ENCODE measurements at regions not wholly inside any gene's neighbourhood (a gene's known extent, or its start where the extent isn't known, plus 50 kb on each side); places are given as distances from the start of the nearest gene placed in this dataset.
A peak's percentile ranks its signal among the peaks of the same experiment; 100 is the strongest.
"Not testable (repeated sequence)": the region's sequence is repeated elsewhere in the genome, so short reads cannot be mapped to it uniquely, and the experiment has no call there.

DNA sequence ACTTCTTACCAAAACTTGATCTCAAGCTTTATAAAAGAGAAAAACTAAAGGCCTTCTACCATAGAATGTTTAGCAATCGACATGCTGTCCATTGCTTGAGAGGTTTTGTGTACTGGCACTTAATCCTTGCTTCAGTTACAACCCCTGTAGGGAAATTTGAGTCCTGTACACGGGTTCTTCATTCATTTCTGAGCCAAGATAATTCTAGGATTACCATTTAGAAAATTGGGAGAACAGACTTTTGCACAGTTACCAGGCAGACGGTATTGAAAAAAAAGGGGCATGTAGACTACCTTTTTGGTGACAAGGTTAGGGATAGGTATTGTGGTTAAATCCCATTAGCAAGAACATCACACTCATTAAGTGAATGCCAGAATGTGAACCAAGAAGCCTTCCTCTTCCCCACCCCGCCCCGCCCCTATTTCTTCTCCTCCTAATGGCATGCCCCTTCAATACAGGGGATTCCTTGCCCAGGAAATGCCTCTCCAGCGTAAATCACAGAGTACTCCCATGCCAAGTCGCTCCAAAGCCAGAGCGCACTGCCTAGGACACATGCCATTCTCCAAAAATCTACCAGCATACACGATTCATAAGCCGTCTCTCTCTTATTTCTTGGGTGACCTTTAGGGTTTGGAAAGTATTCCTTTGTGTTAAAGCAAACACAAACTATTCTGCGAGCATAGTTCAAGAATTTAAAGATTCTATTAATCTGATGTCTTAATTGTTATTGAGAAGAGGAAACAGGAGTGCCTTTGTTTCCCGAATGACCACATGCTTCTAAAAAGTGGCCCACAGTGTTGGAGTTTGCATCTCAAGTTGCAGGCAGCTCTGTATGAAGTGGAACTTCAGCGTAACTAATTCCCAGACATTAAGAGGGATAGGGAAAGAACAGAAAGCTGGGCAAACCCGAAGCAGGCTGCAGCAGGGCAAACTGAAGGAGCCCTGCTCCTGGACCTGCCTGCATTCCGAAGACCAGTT, 164.0 kb upstream of the NR2F2 start:
- H3K4me3 ChIP-seq, result no peak overlapping the region
- no peak for DNase-seq
- H3K36me3 ChIP-seq, result no peaks in the 10 kb centered on the region
- no peaks in the 10 kb centered on the region for H3K27me3 ChIP-seq
- H3K9me3 ChIP-seq, result no peaks in the 10 kb centered on the region

DNA sequence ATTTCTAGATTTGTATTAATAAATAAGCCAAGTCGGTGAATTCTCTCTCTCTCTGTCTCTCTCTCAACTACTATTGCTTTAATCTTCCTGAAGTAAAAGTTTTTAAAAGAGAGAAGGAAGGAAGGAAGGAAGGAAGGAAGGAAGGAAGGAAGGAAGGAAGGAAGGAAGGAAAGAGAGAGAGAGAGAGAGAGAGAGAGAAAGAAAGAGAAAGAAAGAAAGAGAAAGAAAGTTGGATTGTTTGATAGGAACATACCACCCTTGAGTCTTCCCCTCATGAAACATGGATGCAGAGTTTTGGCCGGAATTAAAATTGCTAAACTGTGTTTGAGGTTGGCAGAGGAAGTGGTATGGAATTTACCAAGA, 159.9 kb upstream of the NR2F2 start:
- H3K9me3 ChIP-seq, H3K4me3 ChIP-seq, H3K27me3 ChIP-seq, H3K36me3 ChIP-seq, DNase-seq: not testable (repeated sequence)

- Histone ChIP-seq H3K36me3 (no peaks in the 10 kb centered on the region), H3K27me3 (no peaks in the 10 kb centered on the region), H3K9me3 (no peaks in the 10 kb centered on the region), H3K4me3 (no peak overlapping the region)
- no peak for DNase-seq
These were observed 159.3 kb upstream of the NR2F2 start for GRCh38 chr15:96170979-96171739.

DNA sequence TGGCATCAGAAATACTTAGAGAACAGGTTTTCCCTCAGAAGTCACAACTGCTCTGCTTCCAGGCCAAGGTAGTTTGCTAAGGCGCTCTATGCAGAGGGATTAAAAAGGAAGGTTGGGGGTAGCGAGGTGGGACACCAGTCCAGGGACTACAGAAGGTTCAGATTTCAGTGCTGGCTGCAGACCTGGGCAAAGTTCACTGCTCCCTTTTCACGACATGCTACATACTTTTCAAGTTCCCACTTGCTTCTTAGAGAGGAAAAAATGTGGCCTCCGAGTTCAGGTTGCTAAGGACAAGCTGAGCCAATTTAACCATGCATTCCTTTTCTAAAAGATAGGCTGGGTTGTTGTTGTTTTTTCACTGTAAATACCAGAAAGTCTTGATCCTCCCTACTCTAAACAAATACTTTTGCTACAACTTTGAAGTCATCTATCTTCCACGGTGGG, 158.6 kb upstream of the NR2F2 start:
- no peak overlapping the region for H3K4me3 ChIP-seq
- no peaks in the 10 kb centered on the region for H3K27me3 ChIP-seq
- H3K9me3 ChIP-seq, result no peaks in the 10 kb centered on the region
- no peaks in the 10 kb centered on the region for H3K36me3 ChIP-seq
- DNase-seq, result no peak

DNA sequence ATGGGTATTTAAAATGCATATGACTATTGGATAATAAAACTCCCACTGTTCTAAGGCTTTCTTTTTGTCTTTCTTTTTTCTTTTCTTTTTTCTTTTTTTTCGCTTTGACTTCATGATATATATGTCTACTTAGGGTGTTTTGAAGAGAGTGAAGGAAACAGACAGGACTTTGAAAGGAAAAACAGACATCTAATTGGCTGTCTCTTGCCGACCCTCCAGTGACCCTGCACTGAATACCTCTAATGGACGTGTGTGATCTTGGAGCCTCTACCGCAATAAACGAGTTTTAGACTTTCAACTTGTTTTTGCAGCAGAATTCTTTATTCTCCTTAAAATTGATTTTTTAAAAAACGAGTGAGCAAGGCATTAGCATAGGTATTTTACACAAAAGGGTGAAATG, 158.1 kb upstream of the NR2F2 start:
- no peaks in the 10 kb centered on the region for H3K9me3 ChIP-seq
- no peaks in the 10 kb centered on the region for H3K27me3 ChIP-seq
- no peak for DNase-seq
- no peak overlapping the region for H3K4me3 ChIP-seq
- H3K36me3 ChIP-seq, result no peaks in the 10 kb centered on the region

DNA sequence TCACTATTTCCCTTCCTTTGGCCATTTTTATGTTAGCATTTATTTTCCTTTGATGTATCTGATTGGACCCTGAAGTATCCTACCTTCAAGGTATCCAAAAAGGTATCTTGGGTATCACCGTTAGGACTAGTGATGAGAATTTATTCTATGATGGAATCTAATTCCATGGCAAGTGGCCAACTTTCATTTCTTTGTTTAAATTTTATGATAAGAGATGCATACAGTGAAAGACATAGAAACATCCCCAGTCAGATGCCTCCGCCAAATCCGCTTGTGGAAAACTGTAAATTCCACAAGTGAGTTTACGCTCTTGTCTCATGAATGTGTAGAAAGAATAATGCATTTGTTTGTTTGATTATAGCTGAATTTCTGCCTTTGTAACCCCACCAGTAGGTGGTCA, 153.7 kb upstream of the NR2F2 start:
- no peaks in the 10 kb centered on the region for H3K36me3 ChIP-seq
- H3K27me3 ChIP-seq, result no peaks in the 10 kb centered on the region
- no peaks in the 10 kb centered on the region for H3K9me3 ChIP-seq
- H3K4me3 ChIP-seq, result no peak overlapping the region
- no peak for DNase-seq

GRCh38 chr15:96177279-96177678, 153.2 kb upstream of the NR2F2 start:
- Histone ChIP-seq H3K4me3 (no peak overlapping the region), H3K9me3 (no peaks in the 10 kb centered on the region), H3K27me3 (no peaks in the 10 kb centered on the region), H3K36me3 (no peaks in the 10 kb centered on the region)
- DNase-seq, result no peak

GRCh38 chr15:96180087-96180748, 150.3 kb upstream of the NR2F2 start:
- Histone ChIP-seq H3K27me3 (no peaks in the 10 kb centered on the region), H3K36me3 (no peaks in the 10 kb centered on the region), H3K9me3 (no peaks in the 10 kb centered on the region), H3K4me3 (no peak overlapping the region)
- no peak for DNase-seq

- no peak for DNase-seq
- Histone ChIP-seq H3K27me3 (no peaks in the 10 kb centered on the region), H3K4me3 (no peak overlapping the region), H3K9me3 (no peaks in the 10 kb centered on the region), H3K36me3 (no peaks in the 10 kb centered on the region)
These were observed 149.3 kb upstream of the NR2F2 start for GRCh38 chr15:96181217-96181616.

- DNase-seq, result peak; percentile 72
- H3K27me3 ChIP-seq, result no peaks in the 10 kb centered on the region
- H3K36me3 ChIP-seq, result no peaks in the 10 kb centered on the region
- H3K4me3 ChIP-seq, result no peak overlapping the region
- H3K9me3 ChIP-seq, result no peaks in the 10 kb centered on the region
These were observed 148.6 kb upstream of the NR2F2 start for GRCh38 chr15:96181873-96182301.

GRCh38 chr15:96182736-96183513, 147.6 kb upstream of the NR2F2 start:
- no peaks in the 10 kb centered on the region for H3K9me3 ChIP-seq
- H3K4me3 ChIP-seq, result no peak overlapping the region
- DNase-seq, result no peak
- H3K27me3 ChIP-seq, result no peaks in the 10 kb centered on the region
- H3K36me3 ChIP-seq, result no peaks in the 10 kb centered on the region

DNA sequence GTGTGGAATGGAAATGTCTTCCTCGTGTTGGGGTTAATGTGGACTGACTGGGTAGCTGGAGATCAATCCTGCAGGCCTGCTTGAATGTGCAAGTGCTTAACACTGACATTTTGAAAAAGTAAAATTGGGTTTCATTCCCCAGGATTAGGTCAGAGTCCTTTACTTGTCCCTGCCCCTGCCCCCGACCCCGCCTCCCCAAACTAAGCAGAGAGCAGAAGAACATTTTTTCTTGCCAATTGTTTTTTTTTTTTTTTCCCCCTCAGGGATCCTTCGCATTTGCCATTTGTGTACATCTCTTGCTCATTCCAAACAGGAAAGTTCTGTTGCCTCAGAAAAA, 147.0 kb upstream of the NR2F2 start:
- no peaks in the 10 kb centered on the region for H3K27me3 ChIP-seq
- H3K4me3 ChIP-seq, result no peak overlapping the region
- H3K36me3 ChIP-seq, result no peaks in the 10 kb centered on the region
- DNase-seq, result no peak
- H3K9me3 ChIP-seq, result no peaks in the 10 kb centered on the region

GRCh38 chr15:96183867-96184266, 146.6 kb upstream of the NR2F2 start:
- Histone ChIP-seq H3K9me3 (no peaks in the 10 kb centered on the region), H3K27me3 (no peaks in the 10 kb centered on the region), H3K4me3 (no peak overlapping the region), H3K36me3 (no peaks in the 10 kb centered on the region)
- no peak for DNase-seq

- no peak for DNase-seq
- H3K9me3 ChIP-seq, result no peaks in the 10 kb centered on the region
- H3K27me3 ChIP-seq, result no peaks in the 10 kb centered on the region
- no peak overlapping the region for H3K4me3 ChIP-seq
- no peaks in the 10 kb centered on the region for H3K36me3 ChIP-seq
These were observed 146.2 kb upstream of the NR2F2 start for GRCh38 chr15:96184297-96184696.

- no peak for DNase-seq
- no peaks in the 10 kb centered on the region for H3K36me3 ChIP-seq
- no peaks in the 10 kb centered on the region for H3K9me3 ChIP-seq
- no peak overlapping the region for H3K4me3 ChIP-seq
- H3K27me3 ChIP-seq, result no peaks in the 10 kb centered on the region
These were observed 144.4 kb upstream of the NR2F2 start for GRCh38 chr15:96186105-96186504.

- DNase-seq, result no peak
- Histone ChIP-seq H3K27me3 (no peaks in the 10 kb centered on the region), H3K4me3 (no peak overlapping the region), H3K36me3 (no peaks in the 10 kb centered on the region), H3K9me3 (no peaks in the 10 kb centered on the region)
These were observed 142.9 kb upstream of the NR2F2 start for GRCh38 chr15:96187341-96188305.
